Right renal cortex interstitium (tissue), 3 donors: ENCODE measurements at regions not wholly inside any gene's neighbourhood (a gene's known extent, or its start where the extent isn't known, plus 50 kb on each side); places are given as distances from the start of the nearest gene placed in this dataset.
"Not testable (repeated sequence)": the region's sequence is repeated elsewhere in the genome, so short reads cannot be mapped to it uniquely, and the experiment has no call there.

Source experiments
- DNase-seq, 3 donors: peaks; one replicate each; pipeline ENCODE4 v3.0.0-alpha.2; 2013; ENCODE audit warnings: low read depth in 3 of 3, low spot score in 2 of 3

GRCh38 chr7:150096213-150096994 is 222.6 kb downstream of the ATP6V0E2 start:
- not testable (repeated sequence) for DNase-seq

GRCh38 chr7:150098592-150098991 is 224.6 kb upstream of the LRRC61 start:
- DNase-seq, result not testable (repeated sequence)

GRCh38 chr7:150101282-150101681 is 221.9 kb upstream of the LRRC61 start:
- not testable (repeated sequence) for DNase-seq

GRCh38 chr7:150107283-150107682 is 215.9 kb upstream of the LRRC61 start:
- not testable (repeated sequence) for DNase-seq

GRCh38 chr7:150110375-150110820 is 212.8 kb upstream of the LRRC61 start:
- not testable (repeated sequence) for DNase-seq

- DNase-seq, result not testable (repeated sequence)
Observed at GRCh38 chr7:150110882-150111281, 212.3 kb upstream of the LRRC61 start.

- not testable (repeated sequence) for DNase-seq
Observed at GRCh38 chr7:150111373-150112139, 211.6 kb upstream of the LRRC61 start.

- not testable (repeated sequence) for DNase-seq
Observed at GRCh38 chr7:150113301-150113700, 209.9 kb upstream of the LRRC61 start.

- DNase-seq, result not testable (repeated sequence)
Observed at GRCh38 chr7:150114591-150114990, 208.6 kb upstream of the LRRC61 start.

GRCh38 chr7:150119966-150120365 is 203.2 kb upstream of the LRRC61 start:
- DNase-seq, result not testable (repeated sequence)

- not testable (repeated sequence) for DNase-seq
Observed at GRCh38 chr7:150125831-150126230, 197.3 kb upstream of the LRRC61 start.

- DNase-seq, result not testable (repeated sequence)
Observed at GRCh38 chr7:150134451-150134850, 188.7 kb upstream of the LRRC61 start.

- DNase-seq, result not testable (repeated sequence)
Observed at GRCh38 chr7:150135620-150136190, 187.4 kb upstream of the LRRC61 start.

- not testable (repeated sequence) for DNase-seq
Observed at GRCh38 chr7:150139840-150140239, 183.3 kb upstream of the LRRC61 start.

- not testable (repeated sequence) for DNase-seq
Observed at GRCh38 chr7:150141525-150142345, 181.4 kb upstream of the LRRC61 start.

GRCh38 chr7:150146124-150146523 is 177.0 kb upstream of the LRRC61 start:
- not testable (repeated sequence) for DNase-seq

- DNase-seq, result not testable (repeated sequence)
Observed at GRCh38 chr7:150147524-150147923, 175.6 kb upstream of the LRRC61 start.

- not testable (repeated sequence) for DNase-seq
Observed at GRCh38 chr7:150156015-150156414, 167.1 kb upstream of the LRRC61 start.

GRCh38 chr7:150158696-150159095 is 164.5 kb upstream of the LRRC61 start:
- not testable (repeated sequence) for DNase-seq

- not testable (repeated sequence) for DNase-seq
Observed at GRCh38 chr7:150169515-150169914, 153.6 kb upstream of the LRRC61 start.
